Hepatocyte (in vitro differentiated cells): ENCODE measurements at regions not wholly inside any gene's neighbourhood (a gene's known extent, or its start where the extent isn't known, plus 50 kb on each side); places are given as distances from the start of the nearest gene placed in this dataset.

ENCODE experiments used
- DNase-seq: peaks from one replicate; pipeline ENCODE4 v3.0.0-alpha.2; 2016; ENCODE audit warnings: low spot score
- H2AFZ ChIP-seq: fragments of 200-600 bp; sonication (generic); 2 replicates; pipeline ENCODE4 v1.6.0; 2016; ENCODE audit warnings: antibody characterized with exemption, mild to moderate bottlenecking
- H3K27ac ChIP-seq: fragments of 200-600 bp; sonication (generic); 2 replicates; pipeline ENCODE4 v1.5.1; 2016; ENCODE audit warnings: mild to moderate bottlenecking
- H3K27me3 ChIP-seq: fragments of 200-600 bp; sonication (generic); 2 replicates; pipeline ENCODE4 v1.6.1; 2016
- H3K36me3 ChIP-seq: fragments of 200-600 bp; sonication (generic); replicated peaks from 2 replicates; pipeline ENCODE4 v1.5.1; 2016; ENCODE audit warnings: low read depth; ENCODE audit not compliant: insufficient read depth
- H3K4me1 ChIP-seq: fragments of 200-600 bp; sonication (generic); 2 replicates; pipeline ENCODE4 v1.5.1; 2016; ENCODE audit warnings: mild to moderate bottlenecking, moderate library complexity; ENCODE audit not compliant: insufficient read depth
- H3K4me2 ChIP-seq: fragments of 200-600 bp; sonication (generic); 2 replicates; pipeline ENCODE4 v1.6.0; 2016
- H3K4me3 ChIP-seq: fragments of 200-600 bp; sonication (generic); 2 replicates; pipeline ENCODE4 v1.5.1; 2016; ENCODE audit warnings: mild to moderate bottlenecking
- H3K79me2 ChIP-seq: fragments of 200-600 bp; sonication (generic); 2 replicates; pipeline ENCODE4 v1.6.0; 2017; ENCODE audit warnings: mild to moderate bottlenecking
- H3K9me2 ChIP-seq: fragments of 200-600 bp; sonication (generic); replicated peaks from 2 replicates; pipeline ENCODE4 v1.6.0; 2017; ENCODE audit warnings: mild to moderate bottlenecking; ENCODE audit not compliant: insufficient read depth
- H3K9me3 ChIP-seq: fragments of 200-600 bp; sonication (generic); 2 replicates; pipeline ENCODE4 v1.5.1; 2016; ENCODE audit warnings: low read depth, mild to moderate bottlenecking
- H4K20me1 ChIP-seq: fragments of 200-600 bp; sonication (generic); 2 replicates; pipeline ENCODE4 v1.6.0; 2016; ENCODE audit warnings: mild to moderate bottlenecking; ENCODE audit not compliant: insufficient read depth, poor library complexity, severe bottlenecking
- CTCF ChIP-seq: fragments of 200-600 bp; sonication (generic); IDR thresholded peaks from 2 replicates; pipeline ENCODE4 v1.5.1; 2016; ENCODE audit warnings: antibody characterized with exemption, mild to moderate bottlenecking; ENCODE audit not compliant: poor library complexity
- EZH2 ChIP-seq: fragments of 200-600 bp; sonication (generic); IDR thresholded peaks from 2 replicates; pipeline ENCODE4 v1.6.1; 2016; ENCODE audit warnings: antibody characterized with exemption, mild to moderate bottlenecking, borderline replicate concordance
- EZH2phosphoT487 ChIP-seq: fragments of 200-600 bp; sonication (generic); IDR thresholded peaks from one replicate; pipeline ENCODE4 v1.6.1; 2018; ENCODE audit warnings: antibody characterized with exemption, mild to moderate bottlenecking, low read depth, moderate library complexity; ENCODE audit not compliant: unreplicated experiment, severe bottlenecking
- WGBS: methylation state at CpG from one replicate; pipeline ENCODE4 v1.1.6; 2016; ENCODE audit warnings: low lambda C conversion rate; ENCODE audit errors: missing lambda C conversion rate; 5-methylcytosine and 5-hydroxymethylcytosine counted together

GRCh38 chr1:201634261-201634660 lies 95.3 kb downstream of the NAV1 start:
- Histone ChIP-seq H3K9me3 (no peaks in the 10 kb centered on the region), H3K27me3 (no peaks in the 10 kb centered on the region), H3K27ac (no peak overlapping the region), H3K4me2 (no peak overlapping the region), H3K79me2 (no peaks in the 10 kb centered on the region), H3K36me3 (no peaks in the 10 kb centered on the region), H2AFZ (no peak overlapping the region), H3K4me1 (peaks cover 6% of the 10 kb centered on the region), H3K9me2 (no peaks in the 10 kb centered on the region), H4K20me1 (no peaks in the 10 kb centered on the region), H3K4me3 (no peak overlapping the region)
- no peak for DNase-seq
- 83% methylated on average over 2 of the region's 2 CpGs for WGBS
- TF ChIP-seq EZH2, result no peak
- no peak for TF ChIP-seq EZH2phosphoT487
- no peak for TF ChIP-seq CTCF

DNA sequence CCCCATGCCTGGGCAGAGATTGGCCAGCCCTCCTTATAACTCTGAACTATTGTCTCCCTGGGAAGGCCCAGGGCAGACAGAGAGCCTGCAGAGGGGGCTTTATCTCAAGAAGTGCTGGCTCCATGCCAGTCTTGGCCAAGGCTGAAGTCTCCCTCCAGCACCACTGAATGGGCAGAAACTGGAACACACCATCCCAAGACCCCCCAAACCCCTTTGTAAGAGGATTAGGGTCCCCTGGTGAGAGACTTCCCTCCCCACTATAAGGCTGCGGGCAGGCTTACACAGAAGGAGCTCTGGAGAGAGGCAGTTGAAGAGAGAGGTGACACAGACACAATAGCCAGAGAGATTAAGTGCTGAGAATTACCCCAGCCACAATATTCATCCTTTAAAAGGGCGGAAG lies 97.2 kb downstream of the NAV1 start:
- peaks cover 6% of the 10 kb centered on the region for H3K4me1 ChIP-seq
- H3K27me3 ChIP-seq, result no peaks in the 10 kb centered on the region
- no peaks in the 10 kb centered on the region for H4K20me1 ChIP-seq
- no peak overlapping the region for H3K27ac ChIP-seq
- no peaks in the 10 kb centered on the region for H3K9me2 ChIP-seq
- no peak overlapping the region for H3K4me2 ChIP-seq
- H3K4me3 ChIP-seq, result no peak overlapping the region
- H3K36me3 ChIP-seq, result no peaks in the 10 kb centered on the region
- H2AFZ ChIP-seq, result no peak overlapping the region
- H3K9me3 ChIP-seq, result no peaks in the 10 kb centered on the region
- no peak for DNase-seq
- no peaks in the 10 kb centered on the region for H3K79me2 ChIP-seq
- TF ChIP-seq EZH2phosphoT487 (no peak), EZH2 (no peak), CTCF (no peak)
- whole genome bisulfite sequencing, result 57% methylated on average over 2 of the region's 2 CpGs

DNA sequence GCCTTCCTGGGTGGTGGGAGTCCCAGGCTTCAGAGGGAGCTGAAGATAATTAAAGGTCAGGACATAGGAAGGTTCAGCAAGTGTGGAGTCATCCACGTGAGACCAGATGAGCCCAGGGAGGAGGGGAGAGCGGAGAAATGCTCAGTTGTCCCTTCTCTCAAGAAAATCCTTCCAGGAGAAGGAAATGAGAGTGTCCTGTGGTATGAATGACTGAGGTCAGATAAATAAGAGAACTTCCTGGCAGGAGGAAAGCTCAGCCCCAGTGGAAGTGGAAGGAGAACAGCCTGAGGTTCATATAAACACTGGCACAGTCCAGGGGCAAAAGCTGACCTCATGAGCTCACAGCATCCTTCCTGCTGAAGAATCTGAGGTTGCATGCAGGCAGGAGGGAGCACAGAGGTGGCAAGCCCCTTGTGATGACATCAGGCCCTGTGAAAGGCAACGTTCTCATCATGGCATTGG lies 97.6 kb downstream of the NAV1 start:
- Histone ChIP-seq H3K36me3 (no peaks in the 10 kb centered on the region), H3K79me2 (no peaks in the 10 kb centered on the region), H3K27me3 (no peaks in the 10 kb centered on the region), H3K9me2 (no peaks in the 10 kb centered on the region), H3K9me3 (no peaks in the 10 kb centered on the region), H3K4me1 (peaks cover 6% of the 10 kb centered on the region), H3K4me2 (no peak overlapping the region), H4K20me1 (no peaks in the 10 kb centered on the region), H3K27ac (no peak overlapping the region), H3K4me3 (no peak overlapping the region), H2AFZ (no peak overlapping the region)
- WGBS, result 52% methylated on average over 3 of the region's 3 CpGs
- no peak for DNase-seq
- TF ChIP-seq EZH2, result no peak
- TF ChIP-seq CTCF, result no peak
- no peak for TF ChIP-seq EZH2phosphoT487
